Right hindlimb (tissue), 1 donor: ENCODE measurements at regions not wholly inside any gene's neighbourhood (a gene's known extent, or its start where the extent isn't known, plus 50 kb on each side); places are given as distances from the start of the nearest gene placed in this dataset.
"Not testable (repeated sequence)": the region's sequence is repeated elsewhere in the genome, so short reads cannot be mapped to it uniquely, and the experiment has no call there.

Experiments used
- DNase-seq: peaks from one replicate; pipeline ENCODE4 v3.0.0-alpha.2; 2018

GRCh38 chr13:47892374-47892773 lies 108.7 kb downstream of the SUCLA2 start:
- DNase-seq, result no peak

DNA sequence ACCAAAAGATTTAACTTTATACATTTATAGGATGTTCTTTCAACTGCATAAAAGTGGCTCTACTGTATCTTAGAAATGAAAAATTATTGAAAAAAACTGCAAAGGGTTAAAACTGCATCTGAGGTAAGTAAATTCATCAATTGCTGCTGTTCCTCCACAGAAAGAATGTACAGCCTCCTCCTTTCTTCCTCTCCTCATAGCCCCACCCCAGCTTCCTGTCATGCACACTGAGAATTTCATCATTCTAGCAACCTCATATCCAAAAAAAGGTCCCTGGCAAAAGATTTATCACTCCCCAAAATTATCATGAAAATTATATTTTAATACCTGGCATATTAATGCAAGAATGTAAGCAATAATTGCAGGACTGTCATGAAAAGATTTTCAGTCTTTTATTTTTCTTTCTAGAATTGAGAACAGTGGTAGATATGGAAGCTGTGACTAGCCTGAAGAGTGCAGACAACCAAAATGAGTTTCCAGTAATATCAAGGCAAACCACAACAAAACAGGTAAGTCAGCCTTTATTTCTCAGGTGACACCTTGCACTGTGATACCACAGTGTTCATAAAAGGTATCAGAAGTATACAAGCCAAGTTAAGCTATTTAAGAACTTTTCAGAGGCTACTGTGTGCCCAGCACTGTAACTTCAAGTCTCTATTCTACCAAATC lies 110.8 kb downstream of the SUCLA2 start:
- no peak for DNase-seq

DNA sequence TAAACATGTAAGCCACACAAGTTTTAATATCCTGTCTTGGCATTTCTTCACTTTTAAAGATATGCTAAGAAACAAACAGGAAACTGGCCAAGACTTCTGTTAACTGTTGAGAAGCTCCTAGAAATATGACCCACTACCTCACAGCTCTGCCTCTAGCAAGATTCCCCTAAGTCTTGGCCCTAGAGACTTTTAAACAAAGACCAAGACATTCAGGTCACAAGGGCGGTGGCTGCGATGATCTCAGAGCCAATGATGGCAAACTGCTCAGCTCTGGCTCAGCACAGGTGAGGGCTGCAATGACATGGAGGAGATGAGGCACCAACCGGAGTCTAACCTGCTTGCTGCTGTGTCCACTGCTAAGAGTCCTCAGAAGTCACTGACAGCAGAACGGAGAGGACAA lies 114.8 kb downstream of the SUCLA2 start:
- DNase-seq, result no peak

DNA sequence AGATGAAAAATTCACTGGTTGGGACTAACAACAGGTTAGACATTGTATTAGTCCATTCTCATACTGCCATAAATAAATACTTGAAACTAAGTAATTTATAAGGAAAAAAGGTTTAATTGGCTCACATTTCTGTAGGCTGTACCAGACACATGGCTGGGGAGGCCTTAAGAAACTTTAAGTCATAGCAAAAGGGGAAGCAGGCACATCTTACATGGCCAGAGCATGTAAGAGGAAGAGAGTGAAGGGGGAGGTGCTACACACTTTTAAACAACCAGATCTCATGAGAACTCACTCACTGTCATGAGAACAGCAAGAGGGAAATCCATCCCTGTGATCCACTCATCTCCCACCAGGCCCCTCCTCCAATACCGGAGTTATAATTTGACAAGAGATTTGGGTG lies 125.9 kb downstream of the SUCLA2 start:
- DNase-seq, result no peak

DNA sequence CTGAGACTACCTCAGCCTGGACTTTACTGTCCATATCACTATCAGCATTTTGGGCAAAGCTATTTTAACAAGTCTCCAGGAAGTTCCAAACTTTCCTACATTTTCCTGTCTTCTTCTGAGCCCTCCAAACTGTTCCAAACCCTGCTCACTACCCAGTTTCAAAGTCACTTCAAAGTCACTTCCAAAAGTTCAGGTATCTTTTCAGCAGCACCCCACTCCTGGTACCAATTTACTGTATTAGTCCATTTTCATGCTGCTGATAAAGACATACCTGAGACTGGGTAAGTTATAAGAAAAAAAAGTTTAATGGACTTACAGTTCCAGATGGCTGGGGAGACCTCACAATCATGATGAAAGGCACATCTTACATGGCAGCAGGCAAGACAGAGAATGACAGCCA lies 127.1 kb downstream of the SUCLA2 start:
- DNase-seq, result not testable (repeated sequence)

DNA sequence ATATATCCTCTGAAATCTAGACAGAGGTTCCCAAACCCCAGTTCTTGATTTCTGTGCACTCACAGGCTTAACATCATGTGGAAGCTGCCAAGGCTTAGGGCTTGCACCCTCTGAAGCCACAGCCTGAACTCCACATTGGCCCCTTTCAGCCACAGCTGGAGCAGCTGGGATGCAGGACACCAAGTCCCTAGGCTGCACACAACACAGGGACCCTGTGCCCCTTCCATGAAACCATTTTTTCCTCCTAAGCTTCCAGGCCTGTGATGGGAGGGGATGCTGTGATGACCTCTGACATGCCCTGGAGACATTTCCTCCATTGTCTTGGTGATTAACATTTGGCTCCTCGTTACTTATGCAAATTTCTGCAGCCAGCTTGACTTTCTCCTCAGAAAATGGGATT lies 127.8 kb downstream of the SUCLA2 start:
- DNase-seq, result not testable (repeated sequence)

DNA sequence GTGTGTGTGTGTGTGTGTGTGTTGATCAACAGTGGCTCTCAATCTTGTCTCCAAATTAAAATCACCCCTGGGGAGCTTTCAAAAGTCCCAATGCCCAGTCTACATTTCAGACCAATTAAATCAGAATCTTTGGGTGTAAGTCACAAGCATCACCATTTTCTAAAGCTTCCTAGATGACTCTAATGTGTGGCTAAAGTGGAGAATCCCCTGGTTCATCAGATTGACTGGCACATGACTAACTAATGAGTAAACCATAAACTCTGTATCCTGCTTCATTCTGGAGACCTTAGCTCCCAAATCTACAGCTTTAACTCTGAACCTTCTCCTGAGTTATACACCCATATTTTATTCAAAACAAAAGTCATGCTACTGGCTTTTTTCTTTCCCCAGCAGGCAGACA lies 131.3 kb downstream of the SUCLA2 start:
- no peak for DNase-seq

- DNase-seq, result no peak
Measured at GRCh38 chr13:47865883-47866282, 135.2 kb downstream of the SUCLA2 start.

GRCh38 chr13:47862841-47863240 lies 138.2 kb downstream of the SUCLA2 start:
- DNase-seq, result no peak

- DNase-seq, result no peak
Measured at GRCh38 chr13:47859165-47859564, 141.9 kb downstream of the SUCLA2 start.

GRCh38 chr13:47858042-47859025 lies 142.7 kb downstream of the SUCLA2 start:
- DNase-seq, result no peak

DNA sequence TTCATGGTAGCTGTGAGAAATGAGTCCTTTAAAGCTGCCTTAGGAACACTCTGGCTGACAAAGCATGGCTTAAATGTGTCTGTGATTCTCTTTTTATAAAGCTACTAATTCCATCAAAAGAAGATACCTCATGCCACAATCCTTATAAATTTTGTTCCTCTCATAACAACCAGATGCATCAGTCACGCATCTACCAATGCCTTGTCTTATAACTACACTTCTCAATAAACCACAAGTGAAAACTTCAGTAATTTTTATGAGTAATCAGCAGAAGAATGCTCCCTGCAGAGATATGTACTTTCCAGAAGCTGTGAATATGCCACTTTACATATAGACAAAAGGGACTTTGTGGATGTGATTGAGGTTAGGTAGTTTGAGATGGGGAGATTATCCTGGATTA lies 147.8 kb downstream of the SUCLA2 start:
- no peak for DNase-seq

- DNase-seq, result no peak
Measured at GRCh38 chr13:47846886-47847285, 154.2 kb downstream of the SUCLA2 start.

DNA sequence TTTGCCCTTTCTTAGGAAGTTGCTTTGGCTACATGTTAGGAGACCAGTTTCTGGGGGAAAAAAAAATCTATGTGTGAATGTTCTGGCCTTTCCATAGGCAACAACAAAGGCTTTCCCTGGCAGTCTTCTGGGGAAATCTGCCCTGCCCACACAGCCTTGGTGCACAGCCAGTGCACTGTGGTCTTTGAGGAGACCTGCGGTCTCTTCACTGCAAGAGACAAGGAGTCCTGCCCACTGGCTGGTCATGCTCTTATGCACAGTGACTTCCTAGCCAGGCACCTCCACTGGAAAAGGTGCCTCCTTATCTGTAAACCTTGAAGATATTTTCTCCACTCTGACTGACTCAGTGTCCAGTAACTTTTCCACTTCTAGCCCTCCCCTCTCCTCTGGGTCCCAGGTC lies 155.1 kb downstream of the SUCLA2 start:
- DNase-seq, result no peak

DNA sequence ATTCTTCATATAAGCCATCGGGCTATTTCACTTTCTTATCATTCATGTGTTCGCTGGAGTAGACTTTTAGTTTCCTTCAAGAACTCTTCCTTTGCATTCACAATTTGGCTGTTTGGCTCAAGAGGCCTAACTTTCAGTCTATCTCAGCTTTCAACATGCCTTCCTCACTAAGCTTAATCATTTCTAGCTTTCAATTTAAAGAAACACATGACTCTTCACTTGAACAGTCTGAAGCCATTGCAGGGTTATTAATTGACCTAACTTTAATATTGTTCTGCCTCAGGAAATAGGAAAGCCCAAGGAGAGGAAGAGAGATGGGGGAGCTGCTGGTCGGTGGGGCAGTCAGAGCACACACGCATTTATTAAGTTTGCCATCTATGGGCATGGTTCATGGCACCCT lies 158.1 kb downstream of the SUCLA2 start:
- no peak for DNase-seq

DNA sequence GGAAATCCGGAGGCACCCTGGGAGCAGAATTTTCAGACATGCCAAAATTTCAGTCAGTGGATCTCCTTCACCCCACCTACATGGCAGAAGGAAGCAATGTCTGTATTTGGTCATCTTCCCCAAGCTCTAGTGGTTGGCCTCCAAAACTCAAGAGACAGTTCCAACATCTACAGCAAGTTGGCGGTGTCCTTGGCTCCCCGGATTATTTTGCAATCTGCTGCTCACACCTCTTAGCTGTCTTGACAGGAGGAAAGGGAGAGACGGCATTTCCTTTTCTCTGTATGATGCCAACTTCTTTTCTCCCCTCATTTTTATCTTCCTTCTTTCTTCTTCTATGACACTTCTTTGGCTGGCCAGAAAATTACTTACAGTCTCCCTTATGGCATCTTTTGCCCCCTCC lies 159.9 kb downstream of the SUCLA2 start:
- DNase-seq, result no peak

DNA sequence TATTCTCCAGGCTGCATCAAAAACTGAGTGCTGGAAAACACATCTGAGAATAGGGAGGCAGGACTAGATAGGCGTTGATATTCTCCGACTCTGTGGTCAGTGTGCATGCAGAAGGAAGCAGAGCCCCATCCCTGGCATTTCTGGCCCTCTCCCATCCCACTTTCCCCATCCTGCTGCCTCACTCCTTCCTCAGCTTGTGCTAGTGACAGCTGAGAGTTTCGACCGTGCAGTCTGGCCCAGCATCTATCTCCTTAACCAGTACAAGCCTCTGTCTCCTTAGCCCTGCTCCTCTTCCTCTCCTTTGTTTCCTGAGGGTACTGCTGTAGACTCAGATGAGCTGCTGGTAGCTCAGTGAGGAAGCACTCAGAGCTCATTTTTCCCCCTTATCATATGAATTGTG lies 163.2 kb downstream of the SUCLA2 start:
- no peak for DNase-seq

DNA sequence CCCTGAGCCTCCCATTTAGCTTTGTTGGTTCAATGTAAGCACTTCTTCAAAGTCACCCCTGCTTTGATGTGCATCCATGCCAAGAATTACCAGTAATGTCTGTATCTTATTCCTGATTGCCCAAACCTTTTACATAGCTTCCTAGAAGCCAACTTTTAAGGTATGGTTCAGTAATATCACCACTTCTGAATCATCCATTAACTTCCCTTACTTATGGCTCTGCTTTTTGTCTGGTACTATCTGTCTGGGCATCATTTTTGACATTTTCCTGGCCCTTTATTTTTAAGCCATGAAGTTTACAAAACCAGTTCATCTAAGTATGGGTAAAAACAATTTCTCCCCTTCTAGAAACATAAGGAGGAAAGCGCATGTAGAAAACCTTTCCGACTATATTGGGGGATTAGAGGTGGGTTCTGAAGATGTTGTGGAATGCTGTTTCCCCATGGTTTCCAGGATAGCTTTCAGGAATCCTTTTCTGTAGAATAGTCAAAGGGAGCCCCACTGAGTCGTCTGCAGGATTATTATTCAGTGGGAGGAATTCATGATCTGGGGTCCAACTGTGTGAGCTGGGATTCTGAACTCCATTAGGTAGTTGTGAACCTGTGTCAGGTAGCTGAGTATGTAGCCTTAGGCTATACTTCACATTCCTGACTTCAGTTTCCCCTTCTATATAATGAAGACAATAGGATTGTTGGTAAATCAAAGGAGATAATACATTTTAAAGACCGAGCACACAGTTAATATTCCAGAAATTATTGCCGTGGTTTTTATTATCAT lies 163.8 kb downstream of the SUCLA2 start:
- DNase-seq, result no peak

DNA sequence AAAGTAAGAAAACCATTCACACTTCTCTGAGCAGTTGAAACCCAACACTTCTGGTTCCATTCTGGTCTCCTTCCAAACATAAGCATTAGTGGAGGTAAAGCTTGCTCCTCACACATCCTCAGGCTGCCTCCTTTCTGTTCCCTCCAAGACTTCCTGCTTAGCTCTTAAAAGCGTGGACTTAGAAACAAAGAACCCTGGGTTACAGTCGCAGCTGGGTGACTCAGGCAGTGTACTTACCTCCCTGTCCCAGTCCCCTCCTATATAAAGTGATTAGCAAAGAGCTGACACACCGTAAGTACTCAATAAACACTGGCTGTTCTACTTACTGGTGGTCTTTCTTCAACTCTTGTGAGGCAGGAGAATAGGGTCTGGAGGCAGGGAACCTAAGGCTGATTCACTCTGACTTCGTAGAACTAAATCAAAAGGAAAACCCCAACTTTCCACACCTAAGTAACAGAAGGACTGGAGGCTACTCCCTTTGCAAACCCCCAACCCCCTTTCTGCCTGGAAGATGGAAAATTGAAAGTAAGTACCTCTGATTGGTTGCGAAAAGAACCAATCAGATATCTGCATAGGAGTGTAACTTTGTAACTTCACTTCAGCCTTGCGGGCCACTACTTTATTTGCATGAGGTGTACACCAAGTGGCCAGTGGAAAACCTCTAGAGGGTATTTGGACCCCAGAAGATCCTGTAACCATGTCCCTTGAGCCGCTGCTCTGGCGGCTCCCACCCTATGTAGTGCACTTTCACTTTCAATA lies 165.4 kb downstream of the SUCLA2 start:
- no peak for DNase-seq

DNA sequence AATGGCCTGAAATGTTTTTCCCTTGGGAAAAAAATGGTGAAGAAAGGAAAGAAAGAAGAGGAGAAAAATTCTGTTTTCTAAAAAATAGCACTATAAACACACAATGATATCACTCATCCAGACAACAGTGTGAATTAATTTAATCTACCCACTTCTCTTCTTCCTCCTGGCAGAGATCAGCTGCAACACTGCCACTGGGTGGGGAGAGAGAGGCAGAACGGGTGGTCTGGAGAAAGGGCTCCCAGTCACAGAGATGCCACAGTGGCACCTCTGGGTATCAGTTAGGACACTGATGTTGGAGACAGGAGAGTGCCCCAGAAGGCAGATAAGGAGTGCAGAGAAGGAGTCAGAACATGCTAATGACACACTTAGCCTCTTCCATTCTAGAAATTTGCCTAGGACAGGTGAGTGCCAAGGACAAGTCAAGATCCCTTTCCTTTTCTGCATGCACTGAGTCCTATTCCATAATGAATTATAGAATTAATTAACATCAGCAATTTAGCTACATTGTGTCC lies 168.6 kb downstream of the SUCLA2 start:
- DNase-seq, result no peak

- DNase-seq, result no peak
Measured at GRCh38 chr13:47831265-47831664, 169.8 kb downstream of the SUCLA2 start.

DNA sequence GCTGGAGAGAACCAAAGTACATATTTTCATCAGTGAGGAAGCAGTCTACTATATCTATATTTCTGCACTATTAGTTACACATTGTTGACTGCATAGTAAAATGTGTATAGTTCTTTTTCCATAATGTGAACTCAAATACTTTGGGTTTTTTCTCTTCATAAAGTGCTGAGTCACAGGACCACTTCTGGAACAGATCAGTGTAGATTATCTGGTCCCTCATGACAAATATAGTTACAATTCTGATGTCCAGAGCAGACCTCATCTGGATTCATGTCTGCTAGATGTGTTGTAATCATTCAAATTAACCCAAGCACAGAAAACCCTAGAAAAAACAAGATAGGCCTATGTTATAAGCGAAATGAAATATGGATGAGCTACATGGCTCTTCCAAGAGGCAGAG lies 171.4 kb downstream of the SUCLA2 start:
- DNase-seq, result no peak
